ENCODE measurements at regions not wholly inside any gene's neighbourhood (a gene's known extent, or its start where the extent isn't known, plus 50 kb on each side); places are given as distances from the start of the nearest gene placed in this dataset.

- TF ChIP-seq MLLT1 (IDR thresholded peaks at IDR 0.05) (no peak), NKRF (conservative IDR thresholded peaks at IDR 0.05) (no peak), CBX5 (IDR thresholded peaks at IDR 0.05; ENCODE audit: low read depth) (no peak), CREB1 (IDR thresholded peaks at IDR 0.05; ENCODE audit: low read depth) (no peak), JUND (IDR thresholded peaks at IDR 0.05; ENCODE audit: low read depth, low read length) (no peak), TCF7 (IDR thresholded peaks at IDR 0.05; ENCODE audit: borderline replicate concordance) (no peak)
These were observed 935.1 kb upstream of the WWC1 start (continued) for GRCh38 chr5:167356374-167356773.

- H3K79me2 ChIP-seq (ENCODE audit: control insufficient read depth, insufficient read depth, low read length) = no peaks in the 10 kb centered on the region
- H3K9me3 ChIP-seq (replicated peaks; ENCODE audit: control insufficient read depth, insufficient read depth, low read length) = no peaks in the 10 kb centered on the region
- no peaks in the 10 kb centered on the region for H3K27me3 ChIP-seq (replicated peaks in 1 of 2; ENCODE audit: control insufficient read depth in 2 of 2, insufficient read depth in 2 of 2, low read length in 1 of 2)
- in situ Hi-C loops (cut with MboI) = no loop called here
- no peak overlapping the region for H2AFZ ChIP-seq (ENCODE audit: control insufficient read depth, low read depth, low read length)
- no peak overlapping the region for H3K4me2 ChIP-seq (ENCODE audit: control insufficient read depth, insufficient read depth)
- ATAC-seq = no peak
- FAIRE-seq = no peak
- no peaks in the 10 kb centered on the region for H3K36me3 ChIP-seq (ENCODE audit: control insufficient read depth in 2 of 2, insufficient read depth in 2 of 2, low read length in 1 of 2)
- H3K27ac ChIP-seq (ENCODE audit: control insufficient read depth, insufficient read depth) = no peak overlapping the region
- 14% methylated on average over 6 of the region's 6 CpGs for WGBS (ENCODE audit: insufficient coverage, insufficient replicate concordance, low lambda C conversion rate, missing lambda C conversion rate)
- no TSS peak for BruUV-seq (replicated peaks)
- no peak overlapping the region for H3K9ac ChIP-seq (ENCODE audit: control insufficient read depth, insufficient read depth, low read length)
- no peak for DNase-seq (ENCODE audit: low read depth, low spot score)
- CTCF ChIA-PET = no interaction called here
- no peaks in the 10 kb centered on the region for H4K20me1 ChIP-seq (ENCODE audit: control insufficient read depth, insufficient read depth)
- H3K4me1 ChIP-seq (ENCODE audit: control insufficient read depth, insufficient read depth, low read length) = no peaks in the 10 kb centered on the region
- intact Hi-C loops (cut with micrococcal nuclease; ENCODE audit: unreplicated experiment) = no loop called here
- SMC1A ChIA-PET (ENCODE audit: uncharacterized antibody, unreplicated experiment) = no interaction called here
- POLR2A ChIA-PET = no interaction called here
- RAD21 ChIA-PET (ENCODE audit: unreplicated experiment) = no interaction called here
- H3K4me3 ChIP-seq = no peak overlapping the region
- TF ChIP-seq FOS (IDR thresholded peaks at IDR 0.05; ENCODE audit: borderline replicate concordance, extremely low read depth, insufficient read length) (no peak), IRF3 (IDR thresholded peaks at IDR 0.05) (no peak), SREBF1 (IDR thresholded peaks at IDR 0.05; ENCODE audit: low read length) (no peak), ZNF274 (IDR thresholded peaks at IDR 0.05; ENCODE audit: insufficient read depth, insufficient read length) (no peak), MEF2B (IDR thresholded peaks at IDR 0.05; ENCODE audit: partially characterized antibody, poor library complexity, severe bottlenecking) (no peak), CBFB (IDR thresholded peaks at IDR 0.05; ENCODE audit: low read depth) (no peak), EZH2 (IDR thresholded peaks at IDR 0.05; ENCODE audit: borderline replicate concordance, control insufficient read depth, low read depth, low read length) (no peak), ZBTB4 (CRISPR knock-in tag; IDR thresholded peaks at IDR 0.05) (no peak), ZNF217 (IDR thresholded peaks at IDR 0.05) (no peak), SPI1 (IDR thresholded peaks at IDR 0.05; ENCODE audit: borderline replicate concordance, insufficient read depth, low read depth, low read length) (no peak)
These were observed 932.5 kb upstream of the WWC1 start for GRCh38 chr5:167358868-167359492.

Data from GM12878 (cell line).